Dermis blood vessel endothelial cell (primary cell): ENCODE measurements at regions not wholly inside any gene's neighbourhood (a gene's known extent, or its start where the extent isn't known, plus 50 kb on each side); places are given as distances from the start of the nearest gene placed in this dataset.

Experiments
- DNase-seq: peaks from one replicate; pipeline ENCODE4 v3.0.0; 2010

DNA sequence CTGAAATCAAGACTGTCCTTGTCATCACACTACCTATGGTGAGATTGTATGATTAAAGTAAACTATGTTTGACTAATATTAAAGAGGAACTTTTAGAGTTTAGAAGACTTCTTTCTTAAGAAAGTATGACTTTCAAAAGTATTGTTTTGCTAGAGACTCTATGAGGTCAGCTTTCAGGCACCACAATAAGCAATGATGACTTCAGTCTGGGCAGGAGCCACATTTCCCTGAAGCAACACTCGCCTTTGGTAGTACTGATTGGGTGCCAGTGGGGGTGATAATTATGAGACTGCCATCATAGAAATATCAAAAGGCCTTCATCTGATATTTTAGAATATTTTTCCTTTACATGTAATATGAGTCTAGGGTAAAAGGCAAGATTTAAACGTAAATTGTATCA lies 212.6 kb downstream of the DTHD1 start:
- no peak for DNase-seq

DNA sequence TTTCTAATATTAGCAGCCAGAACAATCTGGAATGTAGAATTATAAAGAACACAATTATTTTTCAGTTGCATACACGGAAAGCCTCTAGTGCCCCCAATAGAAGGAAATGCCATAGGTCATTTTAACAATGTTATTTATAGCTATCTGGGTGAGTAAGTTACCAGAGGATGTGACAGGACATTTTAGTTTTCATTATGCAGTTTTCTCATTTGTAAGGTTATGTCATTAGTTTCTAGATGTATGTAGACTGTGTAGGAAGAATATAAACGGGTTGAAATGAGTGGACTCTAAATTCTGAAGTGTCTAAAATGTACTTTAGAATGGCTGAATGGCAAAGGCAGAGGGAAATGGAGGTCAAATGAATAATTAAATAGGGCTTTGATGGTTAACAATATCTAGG lies 213.3 kb downstream of the DTHD1 start:
- no peak for DNase-seq

DNA sequence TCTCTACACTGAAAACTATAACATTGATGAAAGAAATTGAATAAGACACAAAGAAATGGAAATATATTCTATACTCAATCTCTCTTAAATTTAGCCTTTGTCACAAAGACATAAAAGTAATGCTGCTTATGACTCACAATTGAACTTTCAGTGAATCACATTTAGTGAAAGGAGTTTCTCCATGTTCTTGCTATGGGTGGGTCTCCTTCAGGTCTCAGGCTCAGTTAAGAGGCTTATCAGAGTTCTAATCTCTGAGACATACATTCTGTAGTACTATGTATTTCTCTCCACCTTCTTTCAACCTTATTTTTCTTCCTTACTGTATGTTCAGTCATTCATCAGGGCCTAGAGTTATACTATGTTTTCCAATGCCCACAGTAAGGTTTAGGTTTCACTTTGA lies 220.9 kb downstream of the DTHD1 start:
- no peak for DNase-seq

DNA sequence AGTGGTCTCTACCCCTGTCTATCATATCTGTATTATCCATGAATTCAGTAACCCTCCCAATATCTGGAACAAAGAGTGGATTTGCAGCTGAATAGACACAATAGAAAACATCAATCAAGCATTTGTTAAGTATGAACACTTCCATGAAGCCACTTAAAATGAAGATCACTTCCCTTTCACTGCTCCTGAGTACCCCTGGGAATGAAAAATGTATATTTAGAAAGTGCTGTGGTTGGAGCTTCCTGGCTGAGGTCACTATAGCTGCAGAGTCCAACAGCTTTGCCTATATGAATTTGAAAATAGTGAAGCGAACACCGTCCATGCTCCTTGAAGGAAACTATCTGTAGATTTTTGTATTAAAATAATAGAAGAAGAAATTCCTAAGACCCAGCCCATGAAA lies 227.0 kb downstream of the DTHD1 start:
- DNase-seq: no peak

DNA sequence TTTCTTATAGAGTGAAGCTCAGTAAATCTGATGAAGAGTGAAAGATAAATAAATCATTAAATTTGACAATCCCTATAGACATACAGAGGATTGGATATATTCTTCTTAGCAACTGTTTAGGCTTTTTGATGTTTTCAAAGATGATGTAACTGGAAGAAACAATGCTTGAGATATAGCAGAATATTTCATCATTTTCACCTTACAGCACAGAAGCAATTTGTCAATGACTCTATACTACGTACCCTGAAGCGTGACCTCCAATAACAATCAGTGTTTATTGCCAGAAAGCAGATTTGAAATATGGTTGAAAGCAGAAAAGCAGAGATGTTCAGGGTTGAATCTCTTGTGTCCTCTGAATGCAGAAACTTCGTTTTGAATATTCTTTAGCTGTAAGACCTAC lies 228.4 kb downstream of the DTHD1 start:
- DNase-seq: no peak

DNA sequence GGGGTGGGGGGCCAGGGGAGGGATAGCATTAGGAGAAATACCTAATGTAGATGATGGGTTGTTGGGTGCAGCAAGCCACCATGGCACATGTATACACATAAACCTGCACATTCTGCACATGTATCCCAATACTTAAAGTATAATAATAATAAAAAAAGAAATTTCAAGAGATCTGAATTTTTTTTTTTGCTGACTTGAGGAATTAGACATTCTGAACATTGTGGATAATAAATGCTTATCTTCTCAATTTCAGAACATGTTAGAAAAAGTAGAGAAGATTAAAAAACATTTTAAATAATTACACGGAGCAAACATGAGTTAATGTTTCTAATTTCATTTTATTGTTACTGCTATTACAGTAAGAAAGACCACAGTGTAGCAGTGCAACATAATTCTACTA lies 230.4 kb downstream of the DTHD1 start:
- DNase-seq: no peak

DNA sequence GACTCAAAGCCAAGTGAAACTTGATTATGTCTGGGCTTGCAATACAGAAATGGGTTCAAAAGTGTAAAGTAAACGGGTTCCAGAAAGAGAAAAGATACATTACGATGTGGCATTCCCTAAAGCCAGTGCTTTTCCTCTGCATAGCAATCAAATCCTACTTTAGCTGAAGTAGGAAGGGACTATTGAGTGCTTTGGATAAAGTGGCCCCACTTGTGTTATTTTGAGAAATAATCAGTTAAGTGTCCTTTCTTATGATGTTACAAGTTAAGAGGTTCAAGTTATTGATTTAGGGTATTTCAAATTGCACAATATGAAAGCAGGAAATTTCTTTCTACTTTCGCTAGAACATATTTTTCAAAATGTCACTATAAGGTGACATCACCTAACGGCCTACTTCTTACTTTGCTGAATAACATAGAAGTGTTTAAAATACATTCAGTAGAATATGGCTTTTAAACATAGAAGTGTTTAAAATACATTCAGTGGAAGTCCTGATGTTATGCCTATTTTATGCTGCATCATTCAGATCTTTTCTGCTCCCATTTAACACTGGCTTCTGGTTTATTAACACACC lies 235.2 kb downstream of the DTHD1 start:
- DNase-seq: no peak

DNA sequence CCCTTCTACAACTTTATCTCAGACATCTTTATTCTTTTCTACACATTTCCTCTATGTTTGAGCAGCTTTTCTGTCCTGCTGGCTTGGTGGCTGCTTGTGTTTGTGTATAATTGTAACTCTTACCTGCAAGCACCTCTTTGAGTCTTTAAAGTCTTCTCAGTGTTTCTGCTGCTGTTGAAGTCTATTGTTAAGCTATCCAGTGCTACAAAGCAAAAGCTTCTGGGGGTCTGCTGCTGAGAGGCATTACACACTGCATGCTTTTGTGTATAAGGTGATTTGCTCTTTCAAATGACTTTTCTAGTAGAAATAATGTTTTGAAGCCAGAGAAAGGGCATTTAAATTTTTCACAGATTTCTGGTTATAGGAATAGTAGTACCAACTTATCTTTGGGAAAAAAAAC lies 241.8 kb downstream of the DTHD1 start:
- no peak for DNase-seq

DNA sequence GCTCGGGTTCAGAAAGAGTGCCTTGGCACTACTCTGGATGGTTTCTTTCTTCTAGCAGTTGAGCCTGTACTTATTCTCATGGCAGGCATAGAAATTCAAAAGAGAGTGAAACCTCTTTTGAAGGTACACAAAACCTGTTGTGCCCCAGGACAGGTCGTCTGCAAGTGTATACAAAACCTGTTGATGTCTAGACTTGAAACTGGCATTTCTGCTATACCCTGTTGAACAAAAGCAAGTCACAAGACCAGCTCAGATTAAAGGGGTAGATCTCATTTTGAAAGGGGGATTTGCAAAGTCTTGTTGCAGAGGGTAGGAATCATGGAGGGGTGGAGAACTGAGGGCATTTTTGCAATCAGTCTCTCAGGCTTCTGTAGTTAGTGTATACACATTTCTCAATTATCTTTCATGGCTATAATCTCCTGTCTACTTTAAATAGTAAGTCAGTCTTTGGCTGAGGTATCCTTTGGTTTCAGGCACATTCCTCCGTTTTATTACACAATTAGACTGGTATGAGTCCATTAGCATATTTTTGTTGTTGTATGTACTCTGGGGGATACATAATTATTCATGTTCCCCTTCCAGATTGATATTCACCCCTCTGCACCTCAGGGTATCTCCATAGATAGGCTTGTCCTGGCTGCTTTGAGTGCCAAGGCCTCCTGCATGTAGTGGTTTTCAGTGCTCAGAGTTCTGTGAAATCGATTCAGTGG lies 251.4 kb downstream of the DTHD1 start:
- DNase-seq: no peak

DNA sequence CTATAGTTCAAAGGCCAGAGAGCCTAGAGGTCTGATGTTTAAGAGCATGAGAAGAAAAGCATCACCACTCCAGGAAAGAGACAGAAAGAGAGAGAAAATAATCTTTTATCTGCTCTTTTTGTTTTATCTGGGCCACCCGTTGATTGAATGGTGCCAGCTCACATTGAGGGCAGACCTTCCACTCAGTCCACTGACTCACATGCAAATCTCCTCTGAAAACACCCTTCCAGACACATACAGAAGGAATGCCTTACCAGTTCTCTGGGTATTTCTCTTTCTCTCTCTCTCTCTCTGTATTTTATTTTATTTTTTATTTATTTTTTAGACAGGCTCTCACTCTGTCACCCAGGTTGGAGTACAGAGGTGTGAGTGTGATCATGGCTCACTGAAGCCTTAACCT lies 252.5 kb downstream of the DTHD1 start:
- DNase-seq: no peak

DNA sequence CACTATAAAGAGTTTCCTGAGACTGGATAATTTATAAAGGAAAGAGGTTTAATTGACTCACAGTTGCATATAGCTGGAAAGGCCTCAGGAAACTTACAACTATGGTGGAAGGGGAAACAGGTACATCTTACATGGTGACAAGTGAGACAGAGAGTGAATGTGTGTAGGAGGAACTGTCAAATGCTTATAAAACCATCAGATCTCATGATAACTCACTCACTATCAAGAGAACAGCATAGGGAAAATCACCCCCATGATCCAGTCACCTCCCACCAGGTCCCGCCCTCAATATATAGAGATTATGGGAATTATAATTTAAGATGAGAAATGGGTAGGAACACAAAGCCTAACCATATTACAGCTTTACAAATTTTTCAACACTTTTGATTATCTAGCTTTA lies 266.0 kb downstream of the DTHD1 start:
- DNase-seq: no peak

DNA sequence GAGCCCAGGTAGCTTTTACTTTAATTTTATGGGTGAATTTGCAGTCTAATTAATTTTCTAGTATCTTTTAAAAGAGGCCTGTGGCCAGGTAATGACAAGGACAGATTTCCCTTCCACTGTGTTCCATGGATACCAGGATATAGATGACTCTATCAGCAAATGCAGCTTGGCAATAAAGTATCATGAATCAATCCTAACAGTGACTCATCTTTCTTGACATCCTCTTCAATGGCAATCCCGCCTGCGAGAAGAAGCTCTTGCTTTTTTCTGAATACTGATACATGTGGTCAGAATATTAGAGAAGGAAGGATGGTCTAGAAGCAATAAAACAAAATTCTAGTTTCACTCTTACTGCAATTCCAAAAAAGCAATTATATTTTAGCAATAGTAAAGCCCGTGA lies 267.8 kb downstream of the DTHD1 start:
- DNase-seq: no peak

DNA sequence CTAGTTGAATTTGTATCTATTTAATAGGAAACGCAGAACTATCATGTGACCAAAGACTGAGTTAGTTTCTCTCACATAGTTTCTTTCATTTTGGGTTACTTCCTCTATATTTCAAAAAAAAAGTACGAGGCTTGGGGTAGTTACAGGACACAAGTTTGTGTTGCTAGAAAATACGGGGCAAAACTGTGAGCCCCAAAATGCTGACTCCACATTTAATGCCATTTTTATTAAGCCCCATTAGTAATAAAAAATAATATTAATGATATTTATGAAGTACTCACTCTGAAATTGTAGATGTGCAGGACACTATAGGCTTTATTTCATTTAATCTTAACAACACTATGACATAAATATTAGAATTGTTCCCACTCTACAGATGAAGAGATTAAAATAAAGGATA lies 268.6 kb downstream of the DTHD1 start:
- no peak for DNase-seq

DNA sequence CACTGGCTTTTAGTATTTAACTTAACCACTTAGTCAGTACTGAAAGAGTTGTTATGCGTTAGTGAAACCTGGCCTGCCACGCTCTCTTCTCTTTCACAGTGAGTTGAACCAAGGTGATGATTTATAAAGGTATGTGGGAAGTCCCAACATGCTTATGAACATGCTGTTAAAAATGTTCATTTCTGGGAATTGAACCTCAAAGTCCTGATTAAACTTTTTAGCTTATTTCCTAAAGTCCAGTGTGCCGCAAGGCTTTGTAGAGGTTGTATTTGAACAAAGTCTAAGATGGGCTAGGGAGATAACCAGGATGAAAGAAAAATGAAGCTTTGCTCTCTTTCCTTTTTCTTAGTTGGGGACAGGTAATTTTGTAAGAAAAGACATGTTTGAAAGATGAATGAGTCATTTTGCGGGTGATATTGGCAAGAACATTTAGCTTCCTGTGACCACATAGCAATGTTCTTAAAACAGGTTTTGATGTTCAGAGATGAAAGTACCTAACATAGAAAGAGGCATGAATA lies 270.3 kb downstream of the DTHD1 start:
- DNase-seq: no peak

DNA sequence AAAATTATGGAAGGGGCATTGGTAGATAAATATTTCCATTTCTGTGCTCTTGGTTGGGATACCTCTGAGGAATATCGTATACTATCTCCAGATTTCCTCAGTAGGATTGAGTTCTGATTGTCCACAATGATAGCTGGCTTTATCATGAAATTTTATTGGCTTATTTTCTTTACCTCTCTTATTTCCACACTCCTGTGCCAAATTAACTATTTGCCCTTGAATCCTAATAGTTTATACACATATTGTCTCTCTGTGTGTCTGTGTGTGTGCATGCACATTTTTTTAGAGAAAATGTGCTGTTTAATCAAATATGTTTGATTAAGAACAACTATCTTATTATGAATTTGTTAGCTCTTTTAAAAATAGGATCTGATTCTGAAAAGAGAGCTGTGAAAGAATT lies 271.6 kb downstream of the DTHD1 start:
- no peak for DNase-seq

DNA sequence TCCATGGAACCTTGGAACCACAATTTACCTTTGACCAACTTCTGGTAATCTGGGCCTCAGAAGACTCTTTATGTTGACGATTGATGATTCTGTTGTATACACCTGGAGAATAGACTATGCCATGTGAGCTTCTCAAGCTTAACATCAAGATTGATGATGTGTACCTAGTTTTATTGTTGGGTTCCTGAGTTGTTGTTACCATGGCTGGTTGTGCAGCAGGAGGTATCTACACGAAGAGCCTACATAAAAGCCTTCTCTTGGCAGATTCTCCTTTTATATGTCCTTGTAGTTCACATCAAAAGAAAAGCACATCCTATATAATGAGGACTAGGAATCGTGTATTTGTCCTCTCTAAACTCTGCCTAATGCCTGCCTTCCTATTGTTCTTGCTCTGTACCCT lies 272.0 kb downstream of the DTHD1 start:
- no peak for DNase-seq

DNA sequence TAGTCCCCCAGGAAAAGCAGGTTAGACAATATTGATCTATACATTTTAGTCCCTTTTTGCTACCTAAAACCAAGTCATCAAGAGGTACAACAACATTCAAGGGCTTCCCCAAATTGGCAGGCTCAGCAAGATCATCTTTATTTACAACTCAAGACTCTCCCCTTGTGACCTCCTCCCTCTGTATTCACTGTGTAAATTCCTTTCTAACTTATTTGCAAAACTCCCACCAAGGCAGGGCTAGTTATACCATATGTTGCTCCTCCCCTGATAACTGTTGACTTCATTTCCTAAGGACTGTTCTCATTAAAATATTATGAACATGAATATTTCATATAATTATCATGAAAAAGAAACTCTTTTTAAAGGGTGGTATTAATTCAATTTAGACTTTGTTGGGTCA lies 275.6 kb downstream of the DTHD1 start:
- no peak for DNase-seq

DNA sequence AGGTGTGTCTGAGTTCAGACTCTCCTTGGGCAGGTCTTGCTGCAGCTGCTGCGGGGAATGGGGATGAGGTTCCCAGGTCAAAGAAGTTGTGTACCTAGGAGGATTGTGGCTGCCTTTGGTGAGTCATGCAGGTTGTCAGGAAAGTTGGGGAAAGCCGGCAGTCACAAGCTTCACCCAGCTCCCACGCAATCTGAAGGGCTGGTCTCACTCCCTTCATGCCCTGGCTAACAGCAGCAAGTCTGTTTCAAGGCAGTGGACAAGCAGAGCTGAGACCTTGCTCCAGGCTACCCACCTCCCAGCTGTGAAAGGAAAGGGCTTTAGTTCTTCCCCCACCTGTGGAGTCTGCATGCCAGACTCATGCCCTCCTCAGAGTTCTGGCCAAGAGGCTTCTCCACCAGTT lies 287.2 kb downstream of the DTHD1 start:
- DNase-seq: no peak

DNA sequence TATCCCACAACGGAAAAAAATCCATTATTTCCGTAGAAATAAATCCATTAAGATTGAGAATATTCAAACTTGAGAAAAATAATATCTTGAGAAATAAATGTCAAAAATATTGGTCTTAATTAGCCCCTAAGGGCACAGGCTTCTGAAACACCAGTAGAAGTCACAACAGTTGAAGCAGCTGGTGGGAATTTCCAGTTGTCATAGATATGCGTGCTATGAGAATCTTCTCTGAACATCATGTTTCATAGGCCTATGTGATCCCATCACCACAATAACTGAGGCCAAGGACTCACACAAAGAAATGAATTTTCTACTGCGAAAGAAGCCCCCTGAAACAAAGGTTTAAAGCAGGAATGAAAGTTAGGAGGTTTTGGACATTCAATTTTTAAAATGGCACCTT lies 292.0 kb downstream of the DTHD1 start:
- no peak for DNase-seq

DNA sequence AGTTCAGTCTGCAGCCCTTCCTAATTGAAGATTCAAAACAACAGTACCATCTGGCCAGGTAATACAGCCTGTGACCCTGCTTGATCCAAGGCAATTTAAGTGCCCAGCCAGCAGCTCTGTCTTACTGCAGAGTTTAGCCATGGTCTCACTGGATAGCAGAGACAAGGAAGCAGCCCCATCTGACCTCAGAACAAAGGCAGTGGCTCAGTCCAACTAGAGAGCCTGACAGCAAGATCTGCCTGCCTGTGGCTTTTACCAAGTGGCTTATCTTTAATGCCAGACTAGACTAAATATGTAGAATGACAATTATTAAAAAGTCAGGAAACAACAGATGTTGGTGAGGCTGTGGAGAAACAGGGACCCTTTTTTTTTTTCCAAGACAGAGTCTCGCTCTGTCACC lies 293.4 kb downstream of the DTHD1 start:
- no peak for DNase-seq

DNA sequence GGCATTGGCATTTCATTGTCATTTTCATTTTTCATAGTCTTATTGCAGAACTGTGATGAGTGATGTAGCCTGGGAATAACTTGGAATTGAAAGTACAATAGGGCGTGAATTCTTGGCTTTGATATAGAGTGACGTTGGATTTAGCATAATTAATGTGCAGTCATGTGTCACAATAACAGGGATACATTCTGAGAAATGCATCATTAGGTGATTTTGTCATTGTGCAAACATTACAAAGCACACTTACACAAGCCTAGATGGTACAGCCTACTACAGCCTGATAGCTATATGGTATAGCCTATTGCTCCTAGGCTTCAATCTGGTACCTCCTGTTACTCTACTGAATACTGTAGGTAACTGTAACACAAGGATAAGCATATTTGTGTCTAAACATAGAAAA lies 300.8 kb downstream of the DTHD1 start:
- DNase-seq: no peak

DNA sequence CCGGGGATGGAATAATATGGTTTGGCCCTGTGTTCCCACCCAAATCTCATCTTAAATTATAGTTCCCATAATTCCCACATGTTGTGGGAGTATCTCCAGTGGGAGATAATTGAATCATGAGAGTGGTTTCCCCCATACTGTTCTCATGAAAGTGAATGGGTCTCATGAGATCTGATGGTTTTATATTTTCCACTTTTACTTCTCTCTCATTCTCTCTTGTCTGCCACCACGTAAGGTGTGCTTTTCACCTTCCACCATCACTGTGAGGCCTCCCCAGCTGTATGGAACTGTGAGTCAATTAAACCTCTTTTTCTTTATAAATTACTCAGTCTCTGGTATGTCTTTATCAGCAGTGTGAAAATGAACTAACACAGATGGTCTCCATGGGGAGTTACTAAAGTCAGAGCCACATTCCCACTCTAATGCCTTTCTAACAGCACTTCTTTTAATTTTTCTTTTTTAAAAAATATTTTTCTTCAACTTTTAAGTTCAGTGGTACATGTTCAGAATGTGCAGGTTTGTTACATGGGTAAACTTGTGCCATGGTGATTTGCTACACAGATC lies 306.6 kb downstream of the DTHD1 start:
- no peak for DNase-seq

DNA sequence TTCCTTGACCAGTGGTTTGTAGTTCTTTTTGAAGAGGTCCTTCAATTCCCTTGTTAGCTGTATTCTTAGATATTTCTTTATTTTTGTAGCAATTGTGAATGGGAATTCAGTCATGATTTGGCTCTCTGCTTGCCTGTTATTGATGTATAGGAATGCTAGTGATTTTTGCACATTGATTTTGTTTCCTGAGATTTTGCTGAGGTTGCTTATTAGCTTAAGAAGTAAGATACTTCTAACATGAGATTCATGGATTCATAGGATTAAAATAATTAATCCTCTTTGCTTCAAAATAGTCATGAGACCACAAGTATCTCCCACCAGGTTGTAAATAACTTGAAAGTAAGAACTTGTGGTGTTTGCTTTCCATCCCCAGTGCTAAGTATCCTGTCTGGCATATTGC lies 308.9 kb downstream of the DTHD1 start:
- no peak for DNase-seq

DNA sequence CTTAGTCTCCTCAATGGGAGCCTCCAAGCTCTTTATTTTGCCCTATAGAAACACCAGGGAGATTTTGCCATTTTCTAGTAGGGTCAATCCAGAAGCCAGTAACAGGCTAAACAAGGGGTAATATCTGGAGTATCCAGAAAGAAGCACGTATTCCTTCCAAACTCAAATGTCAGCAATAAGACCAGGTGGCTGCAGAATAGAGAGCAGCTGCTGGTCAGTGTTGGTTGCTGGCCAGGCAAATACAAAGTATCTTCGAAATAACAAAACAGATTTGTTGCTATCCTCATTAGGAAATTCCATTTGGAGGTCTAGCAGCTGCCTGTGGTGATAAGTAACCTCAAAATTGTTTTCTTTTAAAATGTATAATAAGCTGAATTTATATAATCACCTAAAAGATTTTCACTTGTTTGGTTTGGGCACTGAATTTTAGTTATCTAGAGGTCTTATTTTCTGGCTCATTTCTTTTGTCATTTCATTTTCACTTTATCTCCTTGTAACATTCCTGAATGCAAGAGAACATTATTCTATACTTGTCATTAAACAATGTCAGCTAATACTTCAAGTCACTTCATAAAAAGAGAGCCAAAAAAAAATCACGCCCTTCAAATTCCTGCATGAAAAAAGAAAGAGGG lies 320.6 kb downstream of the DTHD1 start:
- no peak for DNase-seq
